SH-SY5Y (cell line): ENCODE measurements at regions not wholly inside any gene's neighbourhood (a gene's known extent, or its start where the extent isn't known, plus 50 kb on each side); places are given as distances from the start of the nearest gene placed in this dataset.

ENCODE experiments used
- GATA2 ChIP-seq: IDR thresholded peaks from 2 replicates; pipeline ENCODE4 v1.6.1; 2011; ENCODE audit warnings: mild to moderate bottlenecking, low read depth, low read length
- GATA3 ChIP-seq: IDR thresholded peaks from 2 replicates; pipeline ENCODE4 v1.6.1; 2011; ENCODE audit warnings: low read depth, mild to moderate bottlenecking, low read length, moderate library complexity

DNA sequence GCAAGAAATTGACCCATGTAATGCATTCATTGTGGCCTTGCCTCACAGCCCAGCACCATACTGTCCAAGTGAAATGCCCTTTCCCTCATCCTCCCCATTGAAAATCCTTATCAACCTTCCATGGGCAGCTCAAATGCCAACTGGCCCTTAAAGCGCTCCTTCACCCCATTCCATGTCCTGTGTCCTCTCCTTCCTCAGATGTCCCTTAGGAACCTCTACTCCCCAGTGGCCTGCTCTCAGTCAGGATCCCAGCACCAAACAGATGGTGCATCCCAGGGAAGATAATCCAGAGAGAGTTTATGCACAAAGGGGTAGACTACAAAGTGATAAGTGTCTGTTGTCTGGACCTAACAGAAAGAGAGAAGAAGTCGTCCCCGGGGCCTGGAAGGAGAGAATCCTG, 407.4 kb upstream of the ZNF507 start:
- no peak for TF ChIP-seq GATA2
- no peak for TF ChIP-seq GATA3

DNA sequence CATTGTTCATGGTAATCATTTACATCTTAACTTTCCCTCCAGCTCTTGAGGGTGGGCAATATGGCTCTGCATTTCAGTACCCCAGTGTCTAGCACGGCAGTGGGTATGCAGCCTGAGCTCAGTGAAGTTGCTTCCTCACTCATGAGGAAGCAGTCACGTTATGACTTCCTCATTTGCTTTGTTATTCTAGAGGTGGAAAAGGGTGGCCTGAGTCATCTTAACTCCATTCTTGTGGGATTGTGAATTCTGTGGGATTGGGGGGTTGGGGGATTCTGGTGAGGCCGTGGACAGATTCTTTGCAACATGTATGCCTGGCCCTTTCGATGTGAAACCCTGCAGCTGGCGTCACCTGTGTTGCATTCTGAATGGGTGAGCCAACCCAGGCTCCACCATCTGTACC, 406.7 kb upstream of the ZNF507 start:
- TF ChIP-seq GATA3 (no peak), GATA2 (no peak)

DNA sequence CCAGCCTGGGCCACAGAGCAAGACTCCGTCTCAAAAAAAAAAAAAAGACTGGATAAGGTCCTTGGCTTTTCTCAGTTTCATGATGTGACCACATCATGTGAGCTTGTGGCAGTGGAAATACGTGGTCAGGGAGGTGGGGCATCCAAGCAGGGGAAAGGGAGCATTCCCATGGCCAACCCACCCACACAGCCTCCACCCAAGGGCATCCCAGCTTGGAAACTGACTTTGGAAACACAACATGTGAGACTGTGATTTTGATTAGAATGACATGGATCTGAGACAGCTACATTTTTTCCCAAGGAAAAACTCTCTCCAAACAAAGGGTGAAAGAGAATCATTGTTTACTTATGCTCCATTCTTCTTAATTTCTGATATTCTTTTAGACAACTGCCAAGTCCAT, 405.0 kb upstream of the ZNF507 start:
- TF ChIP-seq GATA3 (no peak), GATA2 (no peak)

DNA sequence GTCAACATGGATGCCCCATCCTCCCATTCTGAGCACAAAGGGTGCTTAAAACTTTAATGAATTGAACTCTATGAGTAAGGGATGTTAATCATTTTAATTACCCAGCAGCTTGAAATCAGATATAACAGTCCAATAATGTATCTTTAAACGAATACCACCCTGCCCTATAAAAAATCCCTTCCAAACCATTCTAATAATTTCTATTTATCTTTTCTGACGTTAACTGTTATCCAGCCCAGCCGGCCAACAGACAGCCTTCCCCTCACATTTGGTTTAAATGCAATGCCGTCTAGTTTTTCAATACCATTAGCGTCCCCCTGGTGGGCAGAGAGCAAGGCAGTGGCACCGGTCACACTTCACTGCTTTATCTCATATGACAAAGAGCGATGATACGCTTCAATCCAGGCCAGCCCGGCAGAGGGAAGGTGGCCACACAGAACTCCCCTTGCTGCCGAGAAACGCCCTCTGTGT, 402.2 kb upstream of the ZNF507 start:
- TF ChIP-seq GATA3 (no peak), GATA2 (peak; percentile 54)

DNA sequence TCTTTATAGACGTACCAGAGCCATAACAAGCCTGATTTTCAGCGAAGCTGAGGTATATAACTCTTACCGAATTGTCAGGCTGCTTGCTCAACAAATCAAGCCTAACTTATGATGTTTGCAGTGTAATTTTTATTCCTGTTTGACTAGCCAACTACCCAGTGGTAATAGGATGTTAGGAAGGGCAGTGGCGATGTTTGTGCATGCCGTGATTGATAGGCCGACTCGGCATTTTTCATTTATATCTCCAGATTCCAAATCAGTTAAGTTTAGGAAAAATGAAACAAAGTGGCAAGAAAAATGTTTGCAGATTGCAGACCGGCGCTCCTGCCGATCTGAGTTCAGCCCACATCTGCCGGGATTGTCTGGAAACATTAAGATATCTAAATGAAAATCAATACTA, 401.6 kb upstream of the ZNF507 start:
- peak; percentile 46; the same call in 1 of the 2 replicates for TF ChIP-seq GATA3
- TF ChIP-seq GATA2: peak; percentile 72

DNA sequence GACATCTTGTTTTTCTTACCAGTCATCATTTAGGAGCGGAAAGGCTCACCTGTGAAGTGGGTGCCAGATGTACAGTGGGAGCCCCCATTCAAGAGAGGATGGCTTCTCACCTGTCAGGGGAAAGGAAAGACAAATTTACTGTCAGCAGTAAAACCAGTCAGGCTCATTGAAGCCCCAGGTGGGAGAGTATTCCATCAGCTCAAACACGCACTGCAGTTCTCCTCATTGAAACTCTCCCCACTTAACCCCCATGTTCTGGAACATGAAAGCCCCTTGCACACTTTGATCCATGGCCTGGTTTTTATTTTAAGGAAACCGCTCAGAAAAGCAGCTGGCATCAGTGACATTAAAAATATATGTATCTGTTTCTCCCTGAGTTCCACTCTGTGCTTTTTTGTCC, 401.1 kb upstream of the ZNF507 start:
- no peak for TF ChIP-seq GATA3
- no peak for TF ChIP-seq GATA2

DNA sequence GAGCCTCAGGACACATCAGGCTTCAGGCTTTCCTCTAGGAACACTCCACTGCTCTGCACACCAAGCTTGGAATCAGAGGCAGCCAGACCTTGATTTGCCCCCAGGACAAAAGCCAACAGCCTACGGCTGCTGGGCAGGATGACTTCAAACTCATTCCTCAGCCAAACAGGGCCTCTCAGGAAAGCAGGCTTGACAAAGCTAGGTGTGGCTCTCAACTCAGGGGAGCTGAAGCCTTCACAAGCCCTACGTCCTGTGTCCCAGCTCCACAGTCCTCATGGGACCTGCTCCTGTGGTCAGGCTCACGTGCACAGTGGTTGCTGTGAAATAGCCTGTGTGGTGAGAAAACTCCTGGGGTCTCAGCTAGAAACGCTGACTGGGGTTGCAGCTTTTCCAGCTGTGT, 398.9 kb upstream of the ZNF507 start:
- no peak for TF ChIP-seq GATA3
- TF ChIP-seq GATA2: no peak

DNA sequence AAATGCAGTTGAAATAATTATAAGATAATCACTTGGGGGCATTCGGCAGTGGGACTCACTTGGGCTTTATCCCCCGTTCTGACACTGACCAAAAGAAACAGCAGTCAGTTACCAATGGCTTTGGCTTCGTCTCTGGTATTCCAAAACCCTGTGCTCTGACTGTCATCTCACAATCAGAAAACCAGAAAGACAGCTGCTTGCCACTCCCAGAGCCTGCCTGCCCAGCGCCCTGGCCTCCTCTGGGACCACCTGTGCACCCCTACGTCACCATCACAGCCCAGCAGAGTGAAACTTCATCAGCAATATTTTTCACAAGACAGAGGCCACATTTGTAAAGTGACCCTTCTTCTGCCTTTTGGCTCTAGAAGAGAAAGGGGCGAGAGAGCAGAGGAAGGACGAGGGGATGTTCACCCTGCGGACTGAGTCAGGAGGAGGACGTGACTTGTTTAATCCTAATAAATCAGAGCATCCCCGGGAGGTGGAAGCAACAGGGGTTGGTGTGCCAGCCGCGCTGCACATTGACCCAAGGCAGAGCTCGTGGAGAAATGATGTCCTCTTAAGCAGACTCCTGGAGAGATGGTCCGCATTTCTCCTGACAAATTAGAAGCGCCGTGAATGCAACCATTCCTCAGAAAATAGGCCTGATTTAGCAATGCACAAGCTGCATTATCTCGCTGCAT, 397.8 kb upstream of the ZNF507 start:
- TF ChIP-seq GATA2: no peak
- no peak for TF ChIP-seq GATA3

DNA sequence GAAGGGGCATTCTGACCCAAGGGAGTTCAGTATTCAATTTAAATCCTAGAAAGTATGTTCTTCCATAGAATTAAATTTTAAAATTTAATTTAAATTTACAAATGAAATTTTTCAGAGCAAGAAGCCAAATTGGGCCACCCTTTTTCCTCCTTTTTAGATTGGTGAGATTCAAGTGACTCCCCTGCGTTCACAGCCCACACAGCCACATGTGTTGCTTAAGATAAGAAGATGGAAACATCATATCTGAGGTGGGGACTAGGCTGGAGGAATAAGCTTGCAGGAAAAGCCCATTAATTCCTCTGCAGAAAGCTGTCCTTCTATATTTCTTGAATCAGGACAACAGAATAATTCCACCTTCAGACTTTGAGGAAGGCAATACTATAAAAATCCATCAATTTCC, 392.7 kb upstream of the ZNF507 start:
- no peak for TF ChIP-seq GATA2
- TF ChIP-seq GATA3: no peak

DNA sequence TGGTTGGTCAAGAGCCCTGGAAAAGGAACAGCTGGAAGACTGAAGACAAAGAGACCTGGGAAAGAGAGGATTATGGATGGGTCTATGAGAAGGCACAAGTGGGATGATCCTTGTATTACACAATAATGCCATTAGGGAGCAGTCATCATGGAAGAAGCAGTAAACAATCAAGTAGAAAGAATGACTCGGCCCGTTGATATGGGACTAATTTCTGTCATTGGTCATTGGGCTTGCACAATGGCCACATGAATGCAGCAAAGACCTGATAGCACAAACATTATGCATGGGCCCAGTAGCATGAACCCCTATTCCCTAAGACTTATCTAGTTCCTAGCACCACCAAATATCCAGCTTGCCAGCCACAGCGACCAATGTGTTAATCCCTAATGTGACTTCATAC, 390.3 kb upstream of the ZNF507 start:
- no peak for TF ChIP-seq GATA3
- no peak for TF ChIP-seq GATA2

DNA sequence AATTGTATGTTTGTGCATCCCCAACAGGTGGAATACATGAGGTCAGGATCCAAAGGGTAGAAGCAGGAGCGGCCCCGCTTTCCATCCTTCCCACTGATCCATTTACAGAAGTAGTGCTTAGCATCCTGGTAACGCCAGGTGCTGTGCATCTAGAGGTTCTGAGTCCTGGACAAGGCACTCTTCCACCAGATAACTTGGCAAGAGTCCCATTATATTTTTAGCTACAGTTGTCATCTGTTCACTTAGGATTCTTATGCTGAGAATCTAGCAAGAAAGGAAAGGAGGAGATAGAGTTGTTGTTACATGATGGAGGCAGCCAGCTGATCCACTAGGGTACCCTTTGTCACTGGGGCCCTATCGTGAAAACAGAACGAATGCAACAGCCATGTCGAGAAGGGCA, 389.5 kb upstream of the ZNF507 start:
- TF ChIP-seq GATA3 (no peak), GATA2 (no peak)

DNA sequence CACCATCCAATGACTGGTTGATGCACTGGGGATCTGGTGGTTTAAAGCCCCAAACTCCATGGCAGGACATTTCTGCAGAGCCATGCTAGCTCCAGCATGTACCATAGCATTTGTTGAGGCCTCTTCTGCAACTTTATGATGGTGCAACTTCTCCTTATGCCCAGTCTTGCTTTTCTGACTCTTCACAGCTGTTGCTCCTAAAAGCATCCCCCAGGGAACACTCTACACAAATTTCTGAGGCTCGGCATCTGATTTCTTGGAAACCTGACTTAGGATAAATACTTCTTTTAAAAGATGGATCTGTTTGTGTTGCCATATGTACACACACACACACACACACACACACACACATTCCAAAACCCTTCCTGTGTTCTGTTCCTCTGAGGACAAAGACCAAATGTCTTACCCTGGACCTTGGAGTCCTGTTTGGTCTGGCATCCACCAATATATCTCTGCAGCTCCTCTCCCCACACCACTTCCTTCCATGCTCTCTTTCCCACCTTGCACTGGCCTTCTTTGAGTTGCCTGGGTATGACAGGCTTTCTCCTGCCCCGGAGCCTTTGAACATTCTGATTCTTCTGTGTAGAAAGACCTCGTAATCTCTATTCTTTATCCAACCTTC, 388.5 kb upstream of the ZNF507 start:
- no peak for TF ChIP-seq GATA3
- no peak for TF ChIP-seq GATA2

DNA sequence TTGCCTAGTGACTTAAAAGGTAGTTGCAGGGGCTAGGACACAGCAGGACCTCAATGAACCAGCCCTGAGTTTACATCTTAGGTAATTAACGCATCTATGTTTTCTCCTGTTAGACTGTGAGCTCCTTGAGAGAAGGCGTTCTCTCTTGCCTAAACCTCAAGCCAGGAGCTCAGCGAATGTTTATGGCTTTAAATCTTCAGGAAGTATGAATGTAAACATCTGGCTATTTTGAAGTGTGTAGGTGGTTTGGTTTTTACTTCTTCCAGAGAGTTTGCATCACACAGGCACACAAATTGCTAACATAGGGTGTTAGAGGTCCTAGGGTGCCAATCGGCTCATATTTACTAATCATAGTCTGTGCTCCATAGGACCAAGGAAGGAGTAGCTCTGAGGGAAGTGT, 387.7 kb upstream of the ZNF507 start:
- no peak for TF ChIP-seq GATA3
- TF ChIP-seq GATA2: no peak

DNA sequence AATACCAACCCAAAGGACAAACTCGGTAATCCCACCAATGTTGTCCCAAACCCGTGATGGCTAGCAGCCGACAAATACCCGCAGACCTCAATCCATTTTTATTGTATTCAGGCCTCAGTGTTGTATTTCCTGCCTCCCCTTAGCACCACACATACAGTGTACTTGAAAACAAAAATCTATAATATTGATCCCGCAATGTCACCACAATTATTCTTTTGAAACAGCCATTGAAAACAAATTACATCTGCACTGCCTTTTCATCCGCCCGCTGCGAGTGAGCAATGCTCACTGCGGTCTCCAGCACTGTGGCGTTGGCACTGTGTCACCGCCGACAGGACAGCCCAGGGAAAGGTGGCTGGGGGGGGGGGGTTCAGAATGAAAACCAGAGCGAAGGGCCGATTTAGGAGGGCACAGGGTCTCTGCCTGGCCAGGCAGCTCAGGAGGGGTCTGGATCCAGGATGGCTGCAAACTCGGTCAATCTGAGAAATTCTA, 385.8 kb upstream of the ZNF507 start:
- TF ChIP-seq GATA3: no peak
- no peak for TF ChIP-seq GATA2

DNA sequence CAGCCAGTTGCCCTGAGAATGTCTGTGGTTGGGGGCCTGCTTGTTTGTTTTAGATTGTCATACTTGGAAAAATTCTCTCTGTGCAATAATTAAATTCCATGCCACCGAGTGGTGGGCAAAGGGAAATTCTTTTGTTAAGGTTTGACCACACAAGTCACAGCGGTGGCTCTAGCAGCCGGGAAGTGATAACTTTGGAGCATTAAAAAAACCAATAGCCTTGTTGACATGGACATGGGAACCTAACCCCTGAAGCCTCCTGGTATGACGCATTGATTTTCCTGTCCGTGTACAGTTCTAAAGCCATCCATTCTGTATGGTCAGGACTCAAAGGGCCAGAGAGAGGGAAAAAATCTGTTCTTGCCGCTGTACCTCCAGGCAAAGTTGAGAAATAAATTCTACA, 384.9 kb upstream of the ZNF507 start:
- TF ChIP-seq GATA2 (no peak), GATA3 (no peak)
